Esophagus muscularis mucosa (tissue), 4 donors: ENCODE measurements at regions not wholly inside any gene's neighbourhood (a gene's known extent, or its start where the extent isn't known, plus 50 kb on each side); places are given as distances from the start of the nearest gene placed in this dataset.

Experiments used
- DNase-seq: peaks from one replicate; pipeline ENCODE4 v3.0.0-alpha.2; 2017; ENCODE audit errors: extremely low spot score
- H3K27ac ChIP-seq, 4 donors: fragments of 200-600 bp; sonication (generic); replicated peaks in 1 of 4; 1 replicate in 3 of 4; 2 replicates in 1 of 4; pipeline ENCODE4 v1.5.1; 2016 to 2019; ENCODE audit warnings: mild to moderate bottlenecking in 1 of 4
- H3K27me3 ChIP-seq, 4 donors: fragments of 200-600 bp; sonication (generic); one replicate each; pipeline versions ENCODE4 v1.5.1 to v1.6.0; 2016 to 2019
- H3K36me3 ChIP-seq, 4 donors: fragments of 200-600 bp; sonication (generic); one replicate each; pipeline ENCODE4 v1.5.1; 2016 to 2019
- H3K4me1 ChIP-seq, 4 donors: fragments of 200-600 bp; sonication (generic); one replicate each; pipeline ENCODE4 v1.5.1; 2016 to 2019
- H3K4me3 ChIP-seq, 4 donors: fragments of 200-600 bp; sonication (generic); 1 replicate in 2 of 4; 2 replicates in 2 of 4; pipeline ENCODE4 v1.5.1; 2016 to 2019; ENCODE audit warnings: mild to moderate bottlenecking in 4 of 4, moderate library complexity in 1 of 4
- H3K9me3 ChIP-seq, 4 donors: fragments of 200-600 bp; sonication (generic); 1 replicate in 3 of 4; 2 replicates in 1 of 4; pipeline ENCODE4 v1.5.1; 2016 to 2019
- CTCF ChIP-seq, 3 experiments: fragments of 200-600 bp in 2 of 3; fragments of 450-650 bp in 1 of 3; sonication (generic) in 2 of 3; IDR thresholded peaks; one replicate each; pipeline ENCODE4 v1.5.1; 2017 to 2019; ENCODE audit warnings: antibody characterized with exemption in 3 of 3, mild to moderate bottlenecking in 2 of 3, moderate library complexity in 1 of 3
- EP300 ChIP-seq: sonication (generic); formaldehyde crosslinking; IDR thresholded peaks from one replicate; pipeline ENCODE4 v1.6.1; 2017; ENCODE audit warnings: antibody characterized with exemption
- POLR2A ChIP-seq: fragments of 450-650 bp; IDR thresholded peaks from one replicate; pipeline ENCODE4 v1.6.1; 2017; ENCODE audit warnings: antibody characterized with exemption, moderate library complexity, mild to moderate bottlenecking, low read depth
- POLR2AphosphoS5 ChIP-seq, 2 donors: sonication (generic); formaldehyde crosslinking; IDR thresholded peaks; one replicate each; pipeline ENCODE4 v1.6.1; 2017; ENCODE audit warnings: antibody characterized with exemption in 2 of 2
- WGBS: methylation state at CpG from one replicate; pipeline ENCODE4 v1.1.5; 2018; 5-methylcytosine and 5-hydroxymethylcytosine counted together
- intact Hi-C: fragments of 100-400 bp; cut with DNase I; formaldehyde crosslinking; loops from one replicate; pipeline ENCODE4 v1.15.1; 2023

- Histone ChIP-seq H3K9me3 (no peaks in the 10 kb centered on the region), H3K36me3 (no peaks in the 10 kb centered on the region), H3K27ac (no peak overlapping the region), H3K27me3 (no peaks in the 10 kb centered on the region), H3K4me3 (no peak overlapping the region), H3K4me1 (no peaks in the 10 kb centered on the region)
- no peak for DNase-seq
- intact Hi-C loops, result no loop called here
- 87% methylated on average over 4 of the region's 4 CpGs for WGBS
- TF ChIP-seq CTCF (IDR thresholded peaks at IDR 0.05) (no peak), POLR2AphosphoS5 (IDR thresholded peaks at IDR 0.05) (no peak), POLR2A (no peak), EP300 (no peak)
These were observed 227.7 kb downstream of the CRPPA start for GRCh38 chr7:16193631-16194030.

DNA sequence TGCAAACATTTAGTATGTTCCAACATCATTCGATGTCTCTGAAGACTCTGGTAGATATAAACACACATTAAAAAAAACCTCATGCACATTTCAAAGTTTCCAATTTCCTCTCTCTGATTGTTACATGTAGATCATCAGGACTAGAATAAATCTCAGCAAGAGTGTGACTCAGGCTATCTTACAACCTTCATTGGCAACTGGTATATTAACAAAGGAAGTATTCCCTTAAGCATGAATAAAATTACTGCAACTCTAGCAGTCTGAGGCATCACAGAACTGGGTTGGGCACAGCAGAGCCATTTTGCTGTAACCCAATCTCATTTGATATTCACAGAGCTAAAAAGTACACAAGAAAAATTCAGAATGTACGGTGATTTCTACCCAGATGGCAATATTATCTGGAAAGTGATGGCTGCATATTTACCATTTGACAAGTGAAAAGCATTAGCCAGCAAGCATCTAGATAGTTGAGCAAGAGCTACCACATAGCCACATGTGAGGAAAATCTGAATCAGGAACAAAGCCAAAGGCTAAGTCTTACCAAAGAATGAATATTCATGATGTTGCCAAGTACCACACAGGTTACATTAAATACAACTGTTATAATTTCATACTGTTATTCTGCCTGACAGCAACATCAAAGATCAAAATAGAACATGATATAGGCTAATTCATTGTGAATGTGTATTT is 232.2 kb downstream of the CRPPA start:
- Histone ChIP-seq H3K4me1 (no peaks in the 10 kb centered on the region), H3K36me3 (no peaks in the 10 kb centered on the region), H3K9me3 (no peaks in the 10 kb centered on the region), H3K27me3 (no peaks in the 10 kb centered on the region), H3K27ac (no peak overlapping the region), H3K4me3 (no peak overlapping the region)
- DNase-seq, result no peak
- intact Hi-C loops, result no loop called here
- 90% methylated on average over 2 of the region's 2 CpGs for WGBS
- no peak for TF ChIP-seq CTCF (IDR thresholded peaks at IDR 0.05)
- TF ChIP-seq POLR2A, result no peak
- no peak for TF ChIP-seq EP300
- no peak for TF ChIP-seq POLR2AphosphoS5 (IDR thresholded peaks at IDR 0.05)

- no peak for DNase-seq
- WGBS, result 90% methylated on average over 1 of the region's 1 CpG
- Histone ChIP-seq H3K4me1 (no peaks in the 10 kb centered on the region), H3K27me3 (no peaks in the 10 kb centered on the region), H3K4me3 (no peak overlapping the region), H3K27ac (no peak overlapping the region), H3K9me3 (no peaks in the 10 kb centered on the region), H3K36me3 (no peaks in the 10 kb centered on the region)
- TF ChIP-seq POLR2AphosphoS5 (IDR thresholded peaks at IDR 0.05), result no peak
- TF ChIP-seq POLR2A, result no peak
- TF ChIP-seq EP300, result no peak
- no peak for TF ChIP-seq CTCF (IDR thresholded peaks at IDR 0.05)
- intact Hi-C loops, result no loop called here
These were observed 234.2 kb downstream of the CRPPA start for GRCh38 chr7:16187131-16187530.

DNA sequence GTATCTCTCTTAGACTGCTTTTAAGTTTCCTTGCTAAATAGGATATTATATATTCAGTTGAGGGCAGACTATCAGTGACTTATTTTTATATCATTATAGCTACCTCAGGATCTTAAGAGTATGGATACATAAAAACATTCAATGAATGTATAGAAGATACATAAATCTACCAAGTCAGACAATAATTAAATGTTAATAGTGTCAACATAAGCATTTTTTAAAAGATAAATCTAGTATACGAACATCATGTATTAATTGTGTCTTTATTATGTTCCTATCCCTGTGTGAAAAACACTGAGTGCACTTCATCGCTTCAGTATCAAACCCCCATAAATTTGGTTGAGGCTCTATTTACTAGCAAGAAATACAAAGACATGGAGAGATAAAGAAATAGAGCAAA is 242.8 kb downstream of the CRPPA start:
- whole genome bisulfite sequencing, result 93% methylated on average over 2 of the region's 2 CpGs
- Histone ChIP-seq H3K27me3 (no peaks in the 10 kb centered on the region), H3K36me3 (no peaks in the 10 kb centered on the region), H3K27ac (no peak overlapping the region), H3K9me3 (no peaks in the 10 kb centered on the region), H3K4me1 (no peaks in the 10 kb centered on the region), H3K4me3 (no peak overlapping the region)
- DNase-seq, result no peak
- TF ChIP-seq POLR2AphosphoS5 (IDR thresholded peaks at IDR 0.05) (no peak), CTCF (IDR thresholded peaks at IDR 0.05) (no peak), EP300 (no peak), POLR2A (no peak)
- intact Hi-C loops, result no loop called here

DNA sequence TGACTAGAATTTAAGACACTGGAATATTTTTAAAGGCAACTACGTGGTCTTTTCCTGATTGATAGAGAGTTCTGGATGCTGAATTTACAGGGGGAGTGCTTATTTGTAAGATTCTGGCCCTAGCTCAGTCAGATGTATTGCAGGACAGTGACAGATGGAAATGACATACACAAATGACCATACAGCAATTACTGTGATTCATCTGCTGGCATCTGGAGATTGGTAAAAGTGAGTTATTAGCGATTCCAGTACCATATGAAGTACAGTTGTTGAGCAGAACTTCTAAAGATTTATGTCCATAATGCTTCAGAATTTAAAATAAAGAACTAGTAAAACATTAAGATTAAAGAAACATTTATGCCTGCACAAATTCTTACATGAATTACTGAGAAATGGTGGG is 243.2 kb downstream of the CRPPA start:
- no peak for DNase-seq
- TF ChIP-seq EP300, result no peak
- TF ChIP-seq POLR2AphosphoS5 (IDR thresholded peaks at IDR 0.05), result no peak
- no peak for TF ChIP-seq POLR2A
- no peak for TF ChIP-seq CTCF (IDR thresholded peaks at IDR 0.05)
- no peak overlapping the region for H3K27ac ChIP-seq
- H3K36me3 ChIP-seq, result no peaks in the 10 kb centered on the region
- WGBS, result 44% methylated on average over 2 of the region's 2 CpGs
- H3K4me1 ChIP-seq, result no peaks in the 10 kb centered on the region
- H3K9me3 ChIP-seq, result no peaks in the 10 kb centered on the region
- H3K27me3 ChIP-seq, result no peaks in the 10 kb centered on the region
- H3K4me3 ChIP-seq, result no peak overlapping the region
- intact Hi-C loops, result no loop called here
